PC-9 (cell line): ENCODE measurements at regions not wholly inside any gene's neighbourhood (a gene's known extent, or its start where the extent isn't known, plus 50 kb on each side); places are given as distances from the start of the nearest gene placed in this dataset.

ENCODE experiments used
- BruUV-seq: library from RNA; stranded (reverse); fragments of 400-500 nt; replicated peaks from 2 replicates; lab custom pipeline; 2021; lab: Mats Ljungman, UMichigan
- CTCF ChIA-PET: fragments of 300-600 bp; sonication (Branson Sonifier 250); formaldehyde crosslinking; loops from one replicate; lab custom pipeline; 2022; ENCODE audit warnings: antibody characterized with exemption; lab: Charles Lee
- POLR2A ChIA-PET: fragments of 300-600 bp; sonication (Branson Sonifier 250); formaldehyde crosslinking; loops from one replicate; lab custom pipeline; 2022; ENCODE audit warnings: antibody characterized with exemption; ENCODE audit not compliant: unreplicated experiment; lab: Charles Lee
- DNase-seq, 2 experiments: peaks; one replicate each; pipeline versions ENCODE4 v3.0.0 to v3.0.0-alpha.2; 2015 to 2022; ENCODE audit warnings: mixed read lengths in 1 of 2
- H2AFZ ChIP-seq: fragments of 200-600 bp; sonication (generic); 2 replicates; pipeline ENCODE4 v1.8.1; 2017; ENCODE audit warnings: antibody characterized with exemption
- H3F3A ChIP-seq: fragments of 200-600 bp; sonication (generic); 2 replicates; pipeline ENCODE4 v1.8.1; 2017; ENCODE audit warnings: antibody characterized with exemption, mild to moderate bottlenecking, low read depth; ENCODE audit not compliant: insufficient read depth
- H3K27ac ChIP-seq: fragments of 200-600 bp; sonication (generic); 2 replicates; pipeline ENCODE4 v1.6.1; 2016; ENCODE audit warnings: mixed run types
- H3K27me3 ChIP-seq: fragments of 200-600 bp; sonication (generic); 2 replicates; pipeline ENCODE4 v1.6.1; 2016; ENCODE audit warnings: low read depth, mixed run types; ENCODE audit not compliant: insufficient read depth
- H3K36me3 ChIP-seq: fragments of 200-600 bp; sonication (generic); 2 replicates; pipeline ENCODE4 v1.6.1; 2016; ENCODE audit warnings: low read depth, mixed run types
- H3K4me1 ChIP-seq: fragments of 200-600 bp; sonication (generic); replicated peaks from 2 replicates; pipeline ENCODE4 v1.6.1; 2016; ENCODE audit warnings: mixed run types; ENCODE audit not compliant: insufficient read depth
- H3K4me2 ChIP-seq: fragments of 200-600 bp; sonication (generic); 2 replicates; pipeline ENCODE4 v1.6.1; 2017; ENCODE audit warnings: mixed run types
- H3K4me3 ChIP-seq: fragments of 200-600 bp; sonication (generic); 2 replicates; pipeline ENCODE4 v1.6.1; 2016; ENCODE audit warnings: mixed run types
- H3K79me2 ChIP-seq: fragments of 200-600 bp; sonication (generic); 2 replicates; pipeline ENCODE4 v1.6.1; 2017; ENCODE audit warnings: low read depth, mixed run types
- H3K9me2 ChIP-seq: fragments of 200-600 bp; sonication (generic); 2 replicates; pipeline ENCODE4 v1.8.1; 2017; ENCODE audit warnings: mild to moderate bottlenecking; ENCODE audit not compliant: insufficient read depth
- H3K9me3 ChIP-seq: fragments of 200-600 bp; sonication (generic); 2 replicates; pipeline ENCODE4 v1.8.1; 2016; ENCODE audit warnings: low read depth; ENCODE audit not compliant: insufficient read depth
- H4K20me1 ChIP-seq: fragments of 200-600 bp; sonication (generic); 2 replicates; pipeline ENCODE4 v1.8.1; 2017; ENCODE audit not compliant: insufficient read depth
- CTCF ChIP-seq: fragments of 200-600 bp; sonication (generic); conservative IDR thresholded peaks from 2 replicates; pipeline ENCODE4 v1.6.1; 2017; ENCODE audit warnings: mixed run types, antibody characterized with exemption, mild to moderate bottlenecking, moderate library complexity
- EZH2 ChIP-seq: fragments of 200-600 bp; sonication (generic); IDR thresholded peaks from 2 replicates; pipeline ENCODE4 v1.8.0; 2017; ENCODE audit warnings: antibody characterized with exemption, low read depth
- intact Hi-C: fragments of 100-400 bp; cut with micrococcal nuclease; formaldehyde crosslinking; loops from one replicate; pipeline ENCODE4 v1.10.0; 2022; ENCODE audit not compliant: unreplicated experiment

- H3K27ac ChIP-seq, result no peak overlapping the region
- POLR2A ChIA-PET, result interaction anchor here (0.7 kb wide), 1 partner anchor 259 kb away, joined by 6 read pairs; no protein-coding TSS in a partner anchor
- no peaks in the 10 kb centered on the region for H3K36me3 ChIP-seq
- TF ChIP-seq CTCF, result no peak
- no peak for TF ChIP-seq EZH2
- H3K27me3 ChIP-seq, result no peaks in the 10 kb centered on the region
- no peak overlapping the region for H3K4me2 ChIP-seq
- BruUV-seq, result no TSS peak
- H3K9me3 ChIP-seq, result no peaks in the 10 kb centered on the region
- peaks cover 13% of the 10 kb centered on the region for H3K4me1 ChIP-seq
- no peaks in the 10 kb centered on the region; the same call in 1 of the 2 replicates for H4K20me1 ChIP-seq
- CTCF ChIA-PET, result no interaction called here
- H3K9me2 ChIP-seq, result no peaks in the 10 kb centered on the region; the same call in 1 of the 2 replicates
- peaks cover 10% of the 10 kb centered on the region for H3K79me2 ChIP-seq
- intact Hi-C loops, result no loop called here
- no peak overlapping the region for H2AFZ ChIP-seq
- H3K4me3 ChIP-seq, result no peak overlapping the region
- no peak for DNase-seq
- H3F3A ChIP-seq, result peaks cover 6% of the 10 kb centered on the region; the same call in 1 of the 2 replicates
These were observed 105.8 kb downstream of the UTRN start for GRCh38 chr6:144390886-144391285.

- TF ChIP-seq CTCF, result no peak
- TF ChIP-seq EZH2, result no peak
- BruUV-seq, result no TSS peak
These were observed 107.4 kb downstream of the UTRN start for GRCh38 chr6:144392536-144392935.

GRCh38 chr6:144394210-144394609 lies 109.1 kb downstream of the UTRN start:
- H3K4me2 ChIP-seq, result no peak overlapping the region
- H3K27ac ChIP-seq, result no peak overlapping the region
- H3K9me2 ChIP-seq, result no peaks in the 10 kb centered on the region; the same call in 1 of the 2 replicates
- H3K4me1 ChIP-seq, result peaks cover 13% of the 10 kb centered on the region
- no peak overlapping the region for H2AFZ ChIP-seq
- no TSS peak for BruUV-seq
- no peaks in the 10 kb centered on the region; the same call in 1 of the 2 replicates for H3K9me3 ChIP-seq
- ChIA-PET POLR2A (no interaction called here), CTCF (no interaction called here)
- H3K79me2 ChIP-seq, result peaks cover 29% of the 10 kb centered on the region
- no peak for TF ChIP-seq EZH2
- TF ChIP-seq CTCF, result no peak
- DNase-seq, result no peak
- H3F3A ChIP-seq, result peaks cover 6% of the 10 kb centered on the region; the same call in 1 of the 2 replicates
- H3K4me3 ChIP-seq, result no peak overlapping the region
- intact Hi-C loops, result no loop called here
- H3K36me3 ChIP-seq, result no peaks in the 10 kb centered on the region
- H3K27me3 ChIP-seq, result no peaks in the 10 kb centered on the region
- H4K20me1 ChIP-seq, result no peaks in the 10 kb centered on the region; the same call in 1 of the 2 replicates

More at GRCh38 chr6:144392536-144392935, 107.4 kb downstream of the UTRN start:
- Histone ChIP-seq H3K4me1 (peaks cover 13% of the 10 kb centered on the region), H3K27ac (no peak overlapping the region), H3K79me2 (peaks cover 23% of the 10 kb centered on the region), H2AFZ (no peak overlapping the region), H3K36me3 (no peaks in the 10 kb centered on the region), H3K4me3 (no peak overlapping the region), H3K9me2 (no peaks in the 10 kb centered on the region; the same call in 1 of the 2 replicates), H3K27me3 (no peaks in the 10 kb centered on the region), H3K4me2 (no peak overlapping the region), H4K20me1 (no peaks in the 10 kb centered on the region; the same call in 1 of the 2 replicates), H3K9me3 (no peaks in the 10 kb centered on the region; the same call in 1 of the 2 replicates), H3F3A (peaks cover 6% of the 10 kb centered on the region; the same call in 1 of the 2 replicates)
- CTCF ChIA-PET, result no interaction called here
- POLR2A ChIA-PET, result no interaction called here
- no peak for DNase-seq
- intact Hi-C loops, result no loop called here
